Glutamatergic neuron (in vitro differentiated cells): ENCODE measurements at regions not wholly inside any gene's neighbourhood (a gene's known extent, or its start where the extent isn't known, plus 50 kb on each side); places are given as distances from the start of the nearest gene placed in this dataset.

Experiments used
- DNase-seq: peaks from one replicate; pipeline ENCODE4 v3.0.0; 2022
- H3K27ac Mint-ChIP-seq: one replicate; pipeline ENCODE4 v1.8.0; 2020; ENCODE audit warnings: mild to moderate bottlenecking, mixed read lengths, inconsistent platforms; ENCODE audit not compliant: unreplicated experiment
- H3K27me3 Mint-ChIP-seq: one replicate; pipeline ENCODE4 v1.8.0; 2020; ENCODE audit warnings: mild to moderate bottlenecking, moderate library complexity, mixed read lengths, inconsistent platforms; ENCODE audit not compliant: unreplicated experiment
- H3K36me3 Mint-ChIP-seq: one replicate; pipeline ENCODE4 v1.8.0; 2020; ENCODE audit warnings: mild to moderate bottlenecking, mixed read lengths, inconsistent platforms; ENCODE audit not compliant: unreplicated experiment
- H3K4me1 Mint-ChIP-seq: one replicate; pipeline ENCODE4 v1.8.0; 2020; ENCODE audit warnings: mild to moderate bottlenecking, low read depth, mixed read lengths, inconsistent platforms; ENCODE audit not compliant: unreplicated experiment
- H3K4me3 Mint-ChIP-seq: one replicate; pipeline ENCODE4 v1.8.0; 2020; ENCODE audit warnings: mild to moderate bottlenecking, mixed read lengths, inconsistent platforms; ENCODE audit not compliant: unreplicated experiment
- H3K9me3 Mint-ChIP-seq: one replicate; pipeline ENCODE4 v1.8.0; 2020; ENCODE audit warnings: mild to moderate bottlenecking, moderate library complexity, mixed read lengths, inconsistent platforms; ENCODE audit not compliant: unreplicated experiment
- CTCF ChIP-seq: fragments of 200-600 bp; sonication (generic); IDR thresholded peaks from one replicate; pipeline ENCODE4 v1.5.0; 2021; ENCODE audit not compliant: partially characterized antibody, unreplicated experiment

- H3K4me1 Mint-ChIP-seq: no peaks in the 10 kb centered on the region
- no peak for TF ChIP-seq CTCF
- no peaks in the 10 kb centered on the region for H3K36me3 Mint-ChIP-seq
- no peak for DNase-seq
- no peak overlapping the region for H3K27ac Mint-ChIP-seq
- no peaks in the 10 kb centered on the region for H3K27me3 Mint-ChIP-seq
- no peak overlapping the region for H3K4me3 Mint-ChIP-seq
- peaks cover 2% of the 10 kb centered on the region for H3K9me3 Mint-ChIP-seq
Measured at GRCh38 chr12:46459861-46460545, 87.4 kb upstream of the SLC38A2 start.

- peaks cover 2% of the 10 kb centered on the region for H3K9me3 Mint-ChIP-seq
- DNase-seq: no peak
- H3K4me3 Mint-ChIP-seq: no peak overlapping the region
- TF ChIP-seq CTCF: no peak
- no peaks in the 10 kb centered on the region for H3K36me3 Mint-ChIP-seq
- H3K27ac Mint-ChIP-seq: no peak overlapping the region
- H3K27me3 Mint-ChIP-seq: no peaks in the 10 kb centered on the region
- H3K4me1 Mint-ChIP-seq: no peaks in the 10 kb centered on the region
Measured at GRCh38 chr12:46459111-46459510, 86.5 kb upstream of the SLC38A2 start.

- no peak for DNase-seq
- TF ChIP-seq CTCF: no peak
- Mint-ChIP-seq H3K4me3 (no peak overlapping the region), H3K27me3 (no peaks in the 10 kb centered on the region), H3K4me1 (no peaks in the 10 kb centered on the region), H3K9me3 (peaks cover 2% of the 10 kb centered on the region), H3K27ac (no peak overlapping the region), H3K36me3 (no peaks in the 10 kb centered on the region)
Measured at GRCh38 chr12:46458500-46459102, 86.0 kb upstream of the SLC38A2 start.

GRCh38 chr12:46457958-46458357 lies 85.4 kb upstream of the SLC38A2 start:
- peaks cover 2% of the 10 kb centered on the region for H3K9me3 Mint-ChIP-seq
- no peak for DNase-seq
- no peaks in the 10 kb centered on the region for H3K27me3 Mint-ChIP-seq
- H3K27ac Mint-ChIP-seq: no peak overlapping the region
- no peak for TF ChIP-seq CTCF
- no peaks in the 10 kb centered on the region for H3K36me3 Mint-ChIP-seq
- no peaks in the 10 kb centered on the region for H3K4me1 Mint-ChIP-seq
- H3K4me3 Mint-ChIP-seq: no peak overlapping the region

GRCh38 chr12:46456356-46457334 lies 84.1 kb upstream of the SLC38A2 start:
- H3K9me3 Mint-ChIP-seq: peaks cover 2% of the 10 kb centered on the region
- no peaks in the 10 kb centered on the region for H3K27me3 Mint-ChIP-seq
- H3K27ac Mint-ChIP-seq: no peak overlapping the region
- no peaks in the 10 kb centered on the region for H3K36me3 Mint-ChIP-seq
- no peak overlapping the region for H3K4me3 Mint-ChIP-seq
- TF ChIP-seq CTCF: no peak
- H3K4me1 Mint-ChIP-seq: no peaks in the 10 kb centered on the region
- no peak for DNase-seq
